Spleen (tissue), 11 donors: ENCODE measurements at regions not wholly inside any gene's neighbourhood (a gene's known extent, or its start where the extent isn't known, plus 50 kb on each side); places are given as distances from the start of the nearest gene placed in this dataset.

ENCODE experiments used
- DNase-seq: peaks from one replicate; pipeline ENCODE4 v3.0.0-alpha.2; 2020
- H3K27ac ChIP-seq, 8 donors: fragments of 200-600 bp; sonication (generic) in 7 of 8; 1 replicate in 4 of 8; 2 replicates in 4 of 8; pipeline versions ENCODE4 v1.5.0 to v1.8.0; 2016 to 2021; ENCODE audit warnings: inconsistent platforms in 4 of 8, mild to moderate bottlenecking in 4 of 8, moderate library complexity in 1 of 8
- H3K27me3 ChIP-seq, 7 donors: fragments of 200-600 bp; sonication (generic) in 6 of 7; replicated peaks in 1 of 7; 1 replicate in 4 of 7; 2 replicates in 3 of 7; pipeline versions ENCODE4 v1.5.0 to v1.8.0; 2016 to 2021; ENCODE audit warnings: inconsistent platforms in 3 of 7, mild to moderate bottlenecking in 1 of 7
- H3K36me3 ChIP-seq, 6 donors: fragments of 200-600 bp; sonication (generic) in 5 of 6; 1 replicate in 4 of 6; 2 replicates in 2 of 6; pipeline versions ENCODE4 v1.5.0 to v1.8.0; 2016 to 2021; ENCODE audit warnings: inconsistent platforms in 2 of 6
- H3K4me1 ChIP-seq, 6 donors: fragments of 200-600 bp; sonication (generic) in 5 of 6; 1 replicate in 3 of 6; 2 replicates in 3 of 6; pipeline versions ENCODE4 v1.5.0 to v1.8.0; 2016 to 2021; ENCODE audit warnings: inconsistent platforms in 3 of 6
- H3K4me3 ChIP-seq, 8 donors: fragments of 200-600 bp; sonication (generic) in 7 of 8; 1 replicate in 4 of 8; 2 replicates in 4 of 8; pipeline versions ENCODE4 v1.5.0 to v1.8.0; 2016 to 2021; ENCODE audit warnings: inconsistent platforms in 4 of 8, mild to moderate bottlenecking in 4 of 8, moderate library complexity in 2 of 8
- H3K9me3 ChIP-seq, 8 donors: fragments of 200-600 bp; sonication (generic) in 7 of 8; 1 replicate in 4 of 8; 2 replicates in 4 of 8; pipeline versions ENCODE4 v1.5.0 to v1.8.0; 2016 to 2021; ENCODE audit warnings: inconsistent platforms in 4 of 8
- POLR2A ChIP-seq, 3 donors: fragments of 450-650 bp; IDR thresholded peaks; one replicate each; pipeline ENCODE4 v1.5.1; 2017; ENCODE audit warnings: antibody characterized with exemption in 3 of 3, mild to moderate bottlenecking in 1 of 3
- POLR2AphosphoS5 ChIP-seq, 3 donors: sonication (generic); formaldehyde crosslinking; IDR thresholded peaks; one replicate each; pipeline ENCODE4 v1.5.1; 2017; ENCODE audit warnings: antibody characterized with exemption in 3 of 3
- whole genome bisulfite sequencing, 5 donors: extraction: QIAGEN DNeasy Blood & Tissue Kit in 3 of 5; methylation state at CpG; one replicate each; pipeline versions ENCODE4 v1.1.5 to v1.1.7; 2013 to 2018; 5-methylcytosine and 5-hydroxymethylcytosine counted together
- intact Hi-C: fragments of 100-400 bp; cut with DNase I; formaldehyde crosslinking; loops from one replicate; pipeline ENCODE4 v1.15.0; 2023; ENCODE audit warnings: low total_unique reads
- TF ChIP-seq, protein P1 (sequence below), 11 experiments: fragments of 200-600 bp in 7 of 11; fragments of 450-650 bp in 4 of 11; sonication (generic) in 4 of 11; IDR thresholded peaks in 8 of 11; conservative IDR thresholded peaks in 3 of 11; 1 replicate in 7 of 11; 2 replicates in 4 of 11; pipeline versions ENCODE4 v1.4.0 to v1.8.0; 2016 to 2021; ENCODE audit warnings: antibody characterized with exemption in 11 of 11, inconsistent platforms in 4 of 11, mild to moderate bottlenecking in 1 of 11
- donor health status: healthy with polysubstance abuse.
- donor health status: DM: no; HTN: no; CAD: no; lungs with moderate emphysema.
- donor health status: DM: no; HTN: no; CAD: no.
- donor health status: Bipolar disorder and iron deficiency.
- donor health status: healthy.
- donor health status: DM: no; HTN: no; CAD: no.
- donor health status: DM: yes; HTN: yes; CAD: no.

GRCh38 chr6:151716526-151716932 lies 91.0 kb upstream of the ESR1 start:
- no peak overlapping the region for H3K27ac ChIP-seq
- no peak for DNase-seq
- no peak overlapping the region for H3K4me3 ChIP-seq
- H3K4me1 ChIP-seq = peaks cover 0 to 10% (median 2%) of the 10 kb centered on the region in 6 donors
- WGBS, 5 donors = 37 to 61% (median 59%) methylated on average over 4 to 5 of the region's 5 CpGs
- no peaks in the 10 kb centered on the region for H3K27me3 ChIP-seq
- intact Hi-C loops = no loop called here
- no peaks in the 10 kb centered on the region for H3K36me3 ChIP-seq
- TF ChIP-seq POLR2A (IDR thresholded peaks at IDR 0.05) (no peak), POLR2AphosphoS5 (IDR thresholded peaks at IDR 0.05) (no peak)
- TF ChIP-seq, protein P1, sequence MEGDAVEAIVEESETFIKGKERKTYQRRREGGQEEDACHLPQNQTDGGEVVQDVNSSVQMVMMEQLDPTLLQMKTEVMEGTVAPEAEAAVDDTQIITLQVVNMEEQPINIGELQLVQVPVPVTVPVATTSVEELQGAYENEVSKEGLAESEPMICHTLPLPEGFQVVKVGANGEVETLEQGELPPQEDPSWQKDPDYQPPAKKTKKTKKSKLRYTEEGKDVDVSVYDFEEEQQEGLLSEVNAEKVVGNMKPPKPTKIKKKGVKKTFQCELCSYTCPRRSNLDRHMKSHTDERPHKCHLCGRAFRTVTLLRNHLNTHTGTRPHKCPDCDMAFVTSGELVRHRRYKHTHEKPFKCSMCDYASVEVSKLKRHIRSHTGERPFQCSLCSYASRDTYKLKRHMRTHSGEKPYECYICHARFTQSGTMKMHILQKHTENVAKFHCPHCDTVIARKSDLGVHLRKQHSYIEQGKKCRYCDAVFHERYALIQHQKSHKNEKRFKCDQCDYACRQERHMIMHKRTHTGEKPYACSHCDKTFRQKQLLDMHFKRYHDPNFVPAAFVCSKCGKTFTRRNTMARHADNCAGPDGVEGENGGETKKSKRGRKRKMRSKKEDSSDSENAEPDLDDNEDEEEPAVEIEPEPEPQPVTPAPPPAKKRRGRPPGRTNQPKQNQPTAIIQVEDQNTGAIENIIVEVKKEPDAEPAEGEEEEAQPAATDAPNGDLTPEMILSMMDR (IDR thresholded peaks at IDR 0.05 in 8 of 11, conservative IDR thresholded peaks at IDR 0.05 in 3 of 11) = no peak
- peaks cover 0 to 35% (median 23%) of the 10 kb centered on the region in 8 donors for H3K9me3 ChIP-seq

GRCh38 chr6:151719070-151719469 lies 88.4 kb upstream of the ESR1 start:
- TF ChIP-seq POLR2A (IDR thresholded peaks at IDR 0.05) = no peak
- TF ChIP-seq, protein P1 (IDR thresholded peaks at IDR 0.05 in 8 of 11, conservative IDR thresholded peaks at IDR 0.05 in 3 of 11) = no peak
- no peak for TF ChIP-seq POLR2AphosphoS5 (IDR thresholded peaks at IDR 0.05)
- H3K4me1 ChIP-seq = peaks cover 0 to 30% (median 13%) of the 10 kb centered on the region in 6 donors
- intact Hi-C loops = no loop called here
- no peak for DNase-seq
- no peaks in the 10 kb centered on the region for H3K36me3 ChIP-seq
- 72 to 80% (median 77%) methylated on average over 5 of the region's 5 CpGs for WGBS, 5 donors
- peaks cover 0 to 12% (median 5%) of the 10 kb centered on the region in 8 donors for H3K9me3 ChIP-seq
- no peak overlapping the region for H3K4me3 ChIP-seq
- no peaks in the 10 kb centered on the region for H3K27me3 ChIP-seq
- no peak overlapping the region for H3K27ac ChIP-seq

- Histone ChIP-seq H3K4me1 (peaks cover 0 to 26% (median 13%) of the 10 kb centered on the region in 6 donors), H3K4me3 (no peak overlapping the region), H3K27me3 (no peaks in the 10 kb centered on the region), H3K9me3 (no peaks in the 10 kb centered on the region), H3K36me3 (no peaks in the 10 kb centered on the region), H3K27ac (no peak overlapping the region)
- no peak for DNase-seq
- intact Hi-C loops = no loop called here
- 83 to 94% (median 89%) methylated on average over 3 of the region's 3 CpGs for WGBS, 5 donors
- TF ChIP-seq, protein P1 (IDR thresholded peaks at IDR 0.05 in 8 of 11, conservative IDR thresholded peaks at IDR 0.05 in 3 of 11) = no peak
- TF ChIP-seq POLR2A (IDR thresholded peaks at IDR 0.05) (no peak), POLR2AphosphoS5 (IDR thresholded peaks at IDR 0.05) (no peak)
These were observed 86.3 kb upstream of the ESR1 start for GRCh38 chr6:151721146-151721545.

DNA sequence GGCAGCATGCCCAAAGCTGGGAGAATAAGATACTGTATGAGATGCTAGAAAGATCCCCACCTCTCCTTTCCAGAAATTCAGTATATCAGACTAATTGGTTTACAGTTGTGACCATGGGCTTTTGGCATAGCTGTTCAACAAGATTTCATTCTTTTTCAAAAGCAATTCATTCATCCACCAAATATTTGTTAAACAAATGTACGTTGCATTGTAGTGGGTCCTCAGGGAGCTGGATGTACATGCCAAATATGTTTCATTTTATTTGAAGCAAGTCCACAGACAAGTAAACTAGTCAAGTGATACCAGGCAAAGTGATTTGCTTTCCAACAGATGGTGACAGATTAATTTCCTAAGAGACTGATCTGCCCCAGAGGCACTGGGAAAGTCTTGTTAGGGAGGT lies 85.8 kb upstream of the ESR1 start:
- no peak overlapping the region for H3K4me3 ChIP-seq
- H3K27me3 ChIP-seq = no peaks in the 10 kb centered on the region
- H3K36me3 ChIP-seq = no peaks in the 10 kb centered on the region
- no peak for TF ChIP-seq POLR2AphosphoS5 (IDR thresholded peaks at IDR 0.05)
- TF ChIP-seq POLR2A (IDR thresholded peaks at IDR 0.05) = no peak
- TF ChIP-seq, protein P1 (IDR thresholded peaks at IDR 0.05 in 8 of 11, conservative IDR thresholded peaks at IDR 0.05 in 3 of 11) = no peak
- intact Hi-C loops = no loop called here
- no peak for DNase-seq
- WGBS, 5 donors = 81 to 97% (median 85%) methylated on average over 1 of the region's 1 CpG
- H3K27ac ChIP-seq = no peak overlapping the region
- no peaks in the 10 kb centered on the region for H3K9me3 ChIP-seq
- peaks cover 0 to 21% (median 10%) of the 10 kb centered on the region in 6 donors for H3K4me1 ChIP-seq
